ENCODE measurements at regions not wholly inside any gene's neighbourhood (a gene's known extent, or its start where the extent isn't known, plus 50 kb on each side); places are given as distances from the start of the nearest gene placed in this dataset.
A peak's percentile ranks its signal among the peaks of the same experiment; 100 is the strongest.

GRCh38 chr5:39675676-39676075 lies 250.9 kb upstream of the DAB2 start:
- no peak overlapping the region for H3K27ac ChIP-seq (ENCODE audit: low read length)
- H3K4me3 ChIP-seq (ENCODE audit: low read length) = no peak overlapping the region
- no peak for DNase-seq
- no peaks in the 10 kb centered on the region for H3K9me3 ChIP-seq (ENCODE audit: control insufficient read depth, low read depth, low read length)
- H3K4me1 ChIP-seq (ENCODE audit: control insufficient read depth, insufficient read depth, low read length) = peaks cover 21% of the 10 kb centered on the region
- H3K27me3 ChIP-seq (ENCODE audit: control insufficient read depth, insufficient read depth, low read length) = no peaks in the 10 kb centered on the region
- no peaks in the 10 kb centered on the region for H3K36me3 ChIP-seq (ENCODE audit: control insufficient read depth, insufficient read depth, low read length)
- 92% methylated on average over 2 of the region's 2 CpGs for WGBS (ENCODE audit: insufficient coverage, low lambda C conversion rate)

DNA sequence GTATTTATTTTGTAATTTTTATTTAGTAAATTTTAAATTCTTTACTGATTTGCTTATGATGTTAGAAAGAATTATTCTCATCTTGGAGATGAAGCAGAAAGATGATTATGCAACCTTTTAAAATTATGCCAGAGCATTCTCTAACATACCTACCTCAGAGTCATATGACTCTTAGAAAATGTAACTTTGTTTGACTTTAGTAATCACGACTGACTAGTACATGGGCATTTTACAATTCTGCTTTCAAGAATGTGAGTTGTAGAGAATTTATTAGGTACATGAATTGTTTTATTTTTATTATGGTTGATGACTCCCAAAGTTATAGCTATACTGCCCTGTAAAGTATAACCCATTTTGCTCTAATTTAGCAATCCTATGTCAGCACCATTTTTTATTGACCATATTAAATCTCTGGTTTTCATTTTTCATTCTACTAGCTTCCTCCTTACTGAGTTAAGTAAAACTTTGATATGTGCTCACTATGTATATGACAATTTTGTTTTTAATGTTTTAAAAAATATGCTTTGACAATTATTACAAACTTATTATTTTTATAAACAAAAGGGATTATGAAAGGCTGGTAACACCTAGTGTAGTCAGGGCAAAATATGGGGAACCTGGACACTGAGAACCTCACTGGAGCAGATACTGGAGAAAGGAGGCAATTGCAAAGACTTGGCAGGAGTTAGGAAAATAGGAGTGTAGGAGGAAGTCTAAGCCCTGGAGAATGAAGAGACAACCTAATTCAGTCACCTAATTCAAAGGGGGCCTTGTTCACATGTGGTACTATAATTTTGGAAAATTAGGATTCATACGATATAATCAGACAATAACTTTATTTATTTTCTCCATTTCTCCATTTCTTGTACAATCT lies 249.7 kb upstream of the DAB2 start:
- H3K4me3 ChIP-seq (ENCODE audit: low read length) = no peak overlapping the region
- peak overlapping the region; percentile 13 for H3K27ac ChIP-seq (ENCODE audit: low read length)
- peak in 1 of 2 donors; percentile 39 for DNase-seq
- H3K27me3 ChIP-seq (ENCODE audit: control insufficient read depth, insufficient read depth, low read length) = no peaks in the 10 kb centered on the region
- H3K9me3 ChIP-seq (ENCODE audit: control insufficient read depth, low read depth, low read length) = no peaks in the 10 kb centered on the region
- no peaks in the 10 kb centered on the region for H3K36me3 ChIP-seq (ENCODE audit: control insufficient read depth, insufficient read depth, low read length)
- H3K4me1 ChIP-seq (ENCODE audit: control insufficient read depth, insufficient read depth, low read length) = peaks cover 19% of the 10 kb centered on the region
- WGBS (ENCODE audit: insufficient coverage, low lambda C conversion rate) = 57% methylated on average over 2 of the region's 2 CpGs

GRCh38 chr5:39671561-39671961 lies 246.8 kb upstream of the DAB2 start:
- 0% methylated on average over 1 of the region's 1 CpG for WGBS (ENCODE audit: insufficient coverage, low lambda C conversion rate)
- Histone ChIP-seq H3K4me3 (ENCODE audit: low read length) (no peak overlapping the region), H3K27me3 (ENCODE audit: control insufficient read depth, insufficient read depth, low read length) (no peaks in the 10 kb centered on the region), H3K27ac (ENCODE audit: low read length) (peak overlapping the region; percentile 25), H3K4me1 (ENCODE audit: control insufficient read depth, insufficient read depth, low read length) (peaks cover 13% of the 10 kb centered on the region), H3K36me3 (ENCODE audit: control insufficient read depth, insufficient read depth, low read length) (no peaks in the 10 kb centered on the region), H3K9me3 (ENCODE audit: control insufficient read depth, low read depth, low read length) (no peaks in the 10 kb centered on the region)
- DNase-seq = no peak

GRCh38 chr5:39670955-39671354 lies 246.2 kb upstream of the DAB2 start:
- Histone ChIP-seq H3K27me3 (ENCODE audit: control insufficient read depth, insufficient read depth, low read length) (no peaks in the 10 kb centered on the region), H3K4me1 (ENCODE audit: control insufficient read depth, insufficient read depth, low read length) (peaks cover 13% of the 10 kb centered on the region), H3K9me3 (ENCODE audit: control insufficient read depth, low read depth, low read length) (no peaks in the 10 kb centered on the region), H3K4me3 (ENCODE audit: low read length) (no peak overlapping the region), H3K27ac (ENCODE audit: low read length) (no peak overlapping the region), H3K36me3 (ENCODE audit: control insufficient read depth, insufficient read depth, low read length) (no peaks in the 10 kb centered on the region)
- peak in 1 of 2 donors; percentile 15 for DNase-seq

GRCh38 chr5:39670391-39670790 lies 245.6 kb upstream of the DAB2 start:
- 100% methylated on average over 3 of the region's 6 CpGs for WGBS (ENCODE audit: insufficient coverage, low lambda C conversion rate)
- DNase-seq = no peak
- Histone ChIP-seq H3K4me3 (ENCODE audit: low read length) (no peak overlapping the region), H3K27ac (ENCODE audit: low read length) (no peak overlapping the region), H3K9me3 (ENCODE audit: control insufficient read depth, low read depth, low read length) (peaks cover 3% of the 10 kb centered on the region), H3K27me3 (ENCODE audit: control insufficient read depth, insufficient read depth, low read length) (no peaks in the 10 kb centered on the region), H3K4me1 (ENCODE audit: control insufficient read depth, insufficient read depth, low read length) (peaks cover 13% of the 10 kb centered on the region), H3K36me3 (ENCODE audit: control insufficient read depth, insufficient read depth, low read length) (no peaks in the 10 kb centered on the region)

DNA sequence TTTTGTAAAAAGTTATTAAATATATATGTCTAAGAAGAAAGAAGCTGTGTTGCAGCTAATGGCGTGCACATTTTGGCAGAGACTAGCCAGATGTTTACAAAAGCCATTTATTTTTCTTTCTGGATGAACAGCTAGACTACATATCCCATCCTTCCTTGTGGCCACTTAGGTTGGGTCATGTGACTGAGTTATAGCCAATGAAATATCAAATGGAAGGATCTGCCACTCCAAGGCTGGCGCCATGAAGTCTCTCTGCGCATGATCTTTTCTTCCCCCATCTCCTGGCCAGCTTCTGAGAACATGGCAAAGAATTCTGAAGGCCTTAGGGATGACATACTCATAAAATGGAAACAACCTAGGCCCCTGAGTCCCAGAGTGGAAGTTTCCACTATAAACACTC lies 244.2 kb upstream of the DAB2 start:
- H3K27me3 ChIP-seq (ENCODE audit: control insufficient read depth, insufficient read depth, low read length) = no peaks in the 10 kb centered on the region
- no peak for DNase-seq
- H3K27ac ChIP-seq (ENCODE audit: low read length) = no peak overlapping the region
- 100% methylated on average over 1 of the region's 3 CpGs for WGBS (ENCODE audit: insufficient coverage, low lambda C conversion rate)
- H3K9me3 ChIP-seq (ENCODE audit: control insufficient read depth, low read depth, low read length) = peaks cover 4% of the 10 kb centered on the region
- no peak overlapping the region for H3K4me3 ChIP-seq (ENCODE audit: low read length)
- peaks cover 13% of the 10 kb centered on the region for H3K4me1 ChIP-seq (ENCODE audit: control insufficient read depth, insufficient read depth, low read length)
- H3K36me3 ChIP-seq (ENCODE audit: control insufficient read depth, insufficient read depth, low read length) = no peaks in the 10 kb centered on the region

- Histone ChIP-seq H3K27ac (ENCODE audit: low read length) (no peak overlapping the region), H3K4me3 (ENCODE audit: low read length) (no peak overlapping the region), H3K9me3 (ENCODE audit: control insufficient read depth, low read depth, low read length) (peaks cover 4% of the 10 kb centered on the region), H3K36me3 (ENCODE audit: control insufficient read depth, insufficient read depth, low read length) (no peaks in the 10 kb centered on the region), H3K4me1 (ENCODE audit: control insufficient read depth, insufficient read depth, low read length) (no peaks in the 10 kb centered on the region), H3K27me3 (ENCODE audit: control insufficient read depth, insufficient read depth, low read length) (no peaks in the 10 kb centered on the region)
- DNase-seq = no peak
- WGBS (ENCODE audit: insufficient coverage, low lambda C conversion rate) = no CpG with 5 or more reads among the region's 23 CpGs
These were observed 240.5 kb upstream of the DAB2 start for GRCh38 chr5:39665328-39665727.

DNA sequence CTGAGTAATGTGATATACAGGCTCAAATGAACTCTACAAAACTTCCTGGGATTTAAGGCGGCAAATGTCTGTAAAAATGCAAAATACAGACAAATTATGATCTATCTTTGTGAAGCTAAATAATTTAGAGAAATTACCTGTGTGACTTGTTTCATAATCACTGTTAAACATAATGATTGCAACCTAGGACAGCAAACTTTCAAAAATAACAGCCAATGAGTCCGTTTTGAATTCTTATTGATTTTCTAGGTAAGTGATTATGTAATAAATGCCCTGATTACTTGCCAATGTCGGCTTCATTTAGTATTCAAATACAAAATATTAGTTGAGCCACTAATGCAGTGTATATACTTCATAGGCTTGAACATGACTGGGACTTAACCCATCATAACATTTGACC lies 238.2 kb upstream of the DAB2 start:
- H3K36me3 ChIP-seq (ENCODE audit: control insufficient read depth, insufficient read depth, low read length) = no peaks in the 10 kb centered on the region
- no peak overlapping the region for H3K27ac ChIP-seq (ENCODE audit: low read length)
- peaks cover 4% of the 10 kb centered on the region for H3K9me3 ChIP-seq (ENCODE audit: control insufficient read depth, low read depth, low read length)
- H3K4me3 ChIP-seq (ENCODE audit: low read length) = no peak overlapping the region
- no peaks in the 10 kb centered on the region for H3K27me3 ChIP-seq (ENCODE audit: control insufficient read depth, insufficient read depth, low read length)
- DNase-seq = no peak
- 100% methylated on average over 1 of the region's 3 CpGs for WGBS (ENCODE audit: insufficient coverage, low lambda C conversion rate)
- no peaks in the 10 kb centered on the region for H3K4me1 ChIP-seq (ENCODE audit: control insufficient read depth, insufficient read depth, low read length)

GRCh38 chr5:39661026-39661779 lies 236.4 kb upstream of the DAB2 start:
- Histone ChIP-seq H3K27ac (ENCODE audit: low read length) (no peak overlapping the region), H3K4me1 (ENCODE audit: control insufficient read depth, insufficient read depth, low read length) (no peaks in the 10 kb centered on the region), H3K9me3 (ENCODE audit: control insufficient read depth, low read depth, low read length) (peaks cover 4% of the 10 kb centered on the region), H3K36me3 (ENCODE audit: control insufficient read depth, insufficient read depth, low read length) (no peaks in the 10 kb centered on the region), H3K4me3 (ENCODE audit: low read length) (no peak overlapping the region), H3K27me3 (ENCODE audit: control insufficient read depth, insufficient read depth, low read length) (no peaks in the 10 kb centered on the region)
- DNase-seq = no peak

GRCh38 chr5:39660020-39660419 lies 235.2 kb upstream of the DAB2 start:
- no peak overlapping the region for H3K4me3 ChIP-seq (ENCODE audit: low read length)
- H3K4me1 ChIP-seq (ENCODE audit: control insufficient read depth, insufficient read depth, low read length) = no peaks in the 10 kb centered on the region
- DNase-seq = no peak
- H3K27me3 ChIP-seq (ENCODE audit: control insufficient read depth, insufficient read depth, low read length) = no peaks in the 10 kb centered on the region
- no peaks in the 10 kb centered on the region for H3K9me3 ChIP-seq (ENCODE audit: control insufficient read depth, low read depth, low read length)
- H3K27ac ChIP-seq (ENCODE audit: low read length) = no peak overlapping the region
- no peaks in the 10 kb centered on the region for H3K36me3 ChIP-seq (ENCODE audit: control insufficient read depth, insufficient read depth, low read length)
- WGBS (ENCODE audit: insufficient coverage, low lambda C conversion rate) = 92% methylated on average over 1 of the region's 1 CpG

Data from large intestine (tissue), 3 donors.